ENCODE measurements at regions not wholly inside any gene's neighbourhood (a gene's known extent, or its start where the extent isn't known, plus 50 kb on each side); places are given as distances from the start of the nearest gene placed in this dataset.

DNA sequence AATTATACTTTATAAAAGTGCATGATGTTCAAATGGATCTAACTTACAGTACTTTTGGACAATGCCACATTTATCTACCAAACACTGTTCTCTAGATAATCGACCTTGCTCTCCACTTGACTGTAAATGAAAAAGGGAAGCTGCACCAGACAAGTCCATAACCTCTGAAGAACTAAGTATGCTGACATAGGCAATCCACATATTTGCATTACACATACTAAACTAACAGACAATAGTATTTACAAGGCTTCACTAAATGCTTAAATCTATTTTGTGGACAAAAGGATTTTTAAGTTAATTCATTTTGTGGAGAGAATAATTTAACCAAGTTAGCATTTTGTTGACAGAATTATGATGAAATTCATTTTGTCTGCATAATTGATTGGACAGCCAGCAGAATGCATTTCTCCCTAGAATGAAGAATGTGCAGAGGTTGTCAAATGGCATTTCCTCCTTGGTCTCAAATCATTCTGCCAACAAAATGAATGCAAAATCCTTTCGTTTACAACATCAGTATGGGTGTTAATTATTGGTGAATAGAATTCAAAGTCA lies 520.9 kb downstream of the CPS1 start:
- no peak overlapping the region for H3K27ac ChIP-seq (ENCODE audit: low read depth, low read length, poor library complexity, severe bottlenecking)

GRCh38 chr2:211084352-211084751 lies 528.0 kb downstream of the CPS1 start:
- Histone ChIP-seq H3K27ac (ENCODE audit: low read depth, low read length, poor library complexity, severe bottlenecking) (no peak overlapping the region), H3K9me2 (ENCODE audit: insufficient read depth, low read length) (no peaks in the 10 kb centered on the region), H3K36me3 (ENCODE audit: insufficient read depth, low read length) (no peaks in the 10 kb centered on the region), H2AFZ (ENCODE audit: low read length) (no peak overlapping the region), H3K9me3 (ENCODE audit: low read length) (no peaks in the 10 kb centered on the region), H4K20me1 (ENCODE audit: insufficient read depth, low read length) (no peaks in the 10 kb centered on the region), H3K4me2 (ENCODE audit: low read length) (no peak overlapping the region), H3K79me2 (ENCODE audit: insufficient read depth, low read depth, low read length) (no peaks in the 10 kb centered on the region), H3K4me3 (ENCODE audit: low read depth, low read length, poor library complexity, severe bottlenecking) (no peak overlapping the region), H3K4me1 (ENCODE audit: insufficient read depth, low read length, poor library complexity, severe bottlenecking) (no peaks in the 10 kb centered on the region)
- intact Hi-C loops (cut with micrococcal nuclease; ENCODE audit: unreplicated experiment), result loop anchor here (2.0 kb wide), 1 partner anchor 1482 kb away; no protein-coding TSS in a partner anchor
- no peak for TF ChIP-seq EZH2phosphoT487 (IDR thresholded peaks at IDR 0.05; ENCODE audit: borderline replicate concordance, low read depth, low read length)
- TF ChIP-seq, protein P1, sequence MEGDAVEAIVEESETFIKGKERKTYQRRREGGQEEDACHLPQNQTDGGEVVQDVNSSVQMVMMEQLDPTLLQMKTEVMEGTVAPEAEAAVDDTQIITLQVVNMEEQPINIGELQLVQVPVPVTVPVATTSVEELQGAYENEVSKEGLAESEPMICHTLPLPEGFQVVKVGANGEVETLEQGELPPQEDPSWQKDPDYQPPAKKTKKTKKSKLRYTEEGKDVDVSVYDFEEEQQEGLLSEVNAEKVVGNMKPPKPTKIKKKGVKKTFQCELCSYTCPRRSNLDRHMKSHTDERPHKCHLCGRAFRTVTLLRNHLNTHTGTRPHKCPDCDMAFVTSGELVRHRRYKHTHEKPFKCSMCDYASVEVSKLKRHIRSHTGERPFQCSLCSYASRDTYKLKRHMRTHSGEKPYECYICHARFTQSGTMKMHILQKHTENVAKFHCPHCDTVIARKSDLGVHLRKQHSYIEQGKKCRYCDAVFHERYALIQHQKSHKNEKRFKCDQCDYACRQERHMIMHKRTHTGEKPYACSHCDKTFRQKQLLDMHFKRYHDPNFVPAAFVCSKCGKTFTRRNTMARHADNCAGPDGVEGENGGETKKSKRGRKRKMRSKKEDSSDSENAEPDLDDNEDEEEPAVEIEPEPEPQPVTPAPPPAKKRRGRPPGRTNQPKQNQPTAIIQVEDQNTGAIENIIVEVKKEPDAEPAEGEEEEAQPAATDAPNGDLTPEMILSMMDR (conservative IDR thresholded peaks at IDR 0.05; ENCODE audit: low read length), result no peak
- ChIA-PET CTCF (ENCODE audit: unreplicated experiment) (no interaction called here), POLR2A (no interaction called here)
- BruUV-seq (replicated peaks), result no TSS peak
- no peak for DNase-seq (ENCODE audit: low spot score)

More for the DNA sequence above, 520.9 kb downstream of the CPS1 start:
- DNase-seq (ENCODE audit: low spot score), result no peak
- Histone ChIP-seq H3K9me2 (ENCODE audit: insufficient read depth, low read length) (no peaks in the 10 kb centered on the region), H3K36me3 (ENCODE audit: insufficient read depth, low read length) (no peaks in the 10 kb centered on the region), H3K9me3 (ENCODE audit: low read length) (no peaks in the 10 kb centered on the region), H2AFZ (ENCODE audit: low read length) (no peak overlapping the region), H3K4me1 (ENCODE audit: insufficient read depth, low read length, poor library complexity, severe bottlenecking) (no peaks in the 10 kb centered on the region), H4K20me1 (ENCODE audit: insufficient read depth, low read length) (no peaks in the 10 kb centered on the region), H3K79me2 (ENCODE audit: insufficient read depth, low read depth, low read length) (no peaks in the 10 kb centered on the region), H3K4me3 (ENCODE audit: low read depth, low read length, poor library complexity, severe bottlenecking) (no peak overlapping the region), H3K4me2 (ENCODE audit: low read length) (no peak overlapping the region)
- POLR2A ChIA-PET, result interaction anchor here (0.7 to 1.5 kb wide), 2 partner anchors 12 to 19 kb away, joined by 3 to 4 read pairs; no protein-coding TSS in a partner anchor
- BruUV-seq (replicated peaks), result no TSS peak
- no peak for TF ChIP-seq EZH2phosphoT487 (IDR thresholded peaks at IDR 0.05; ENCODE audit: borderline replicate concordance, low read depth, low read length)
- TF ChIP-seq, protein P1 (conservative IDR thresholded peaks at IDR 0.05; ENCODE audit: low read length), result no peak
- intact Hi-C loops (cut with micrococcal nuclease; ENCODE audit: unreplicated experiment), result no loop called here
- CTCF ChIA-PET (ENCODE audit: unreplicated experiment), result no interaction called here

DNA sequence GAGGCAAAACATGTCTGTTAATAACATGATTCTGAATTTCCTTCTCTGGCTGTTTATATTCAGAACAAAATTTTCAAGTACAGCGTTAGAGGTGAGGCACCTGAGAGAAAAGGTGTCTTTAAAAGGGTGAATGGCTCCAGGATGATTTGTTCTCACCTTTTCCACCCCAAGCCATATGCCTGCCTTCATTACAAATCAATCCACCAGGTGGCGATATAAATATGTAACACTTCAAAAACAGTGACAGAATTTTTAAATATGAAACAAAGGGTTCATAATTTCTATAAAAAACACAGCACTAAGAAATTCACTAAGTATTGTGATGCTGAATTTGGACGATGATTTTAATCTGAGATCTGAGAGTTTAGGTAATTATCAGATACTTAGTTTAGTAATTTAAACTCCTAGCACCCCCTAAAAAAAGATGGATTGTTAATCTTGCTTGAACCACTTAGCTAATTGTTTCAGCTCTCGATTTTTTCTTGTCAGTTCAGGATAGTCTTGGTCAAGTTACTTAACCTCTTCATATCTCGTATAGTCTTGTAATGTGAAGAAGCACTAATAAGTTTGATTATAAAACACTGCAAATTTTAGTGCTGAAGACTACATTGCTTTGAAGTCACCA lies 528.8 kb downstream of the CPS1 start:
- Histone ChIP-seq H3K4me3 (ENCODE audit: low read depth, low read length, poor library complexity, severe bottlenecking) (no peak overlapping the region), H3K4me2 (ENCODE audit: low read length) (no peak overlapping the region), H3K9me3 (ENCODE audit: low read length) (no peaks in the 10 kb centered on the region), H4K20me1 (ENCODE audit: insufficient read depth, low read length) (no peaks in the 10 kb centered on the region), H3K4me1 (ENCODE audit: insufficient read depth, low read length, poor library complexity, severe bottlenecking) (no peaks in the 10 kb centered on the region), H3K79me2 (ENCODE audit: insufficient read depth, low read depth, low read length) (no peaks in the 10 kb centered on the region), H3K36me3 (ENCODE audit: insufficient read depth, low read length) (no peaks in the 10 kb centered on the region), H2AFZ (ENCODE audit: low read length) (no peak overlapping the region), H3K9me2 (ENCODE audit: insufficient read depth, low read length) (no peaks in the 10 kb centered on the region), H3K27ac (ENCODE audit: low read depth, low read length, poor library complexity, severe bottlenecking) (no peak overlapping the region)
- DNase-seq (ENCODE audit: low spot score), result peak; percentile 40
- intact Hi-C loops (cut with micrococcal nuclease; ENCODE audit: unreplicated experiment), result loop anchor here (2.0 to 5.0 kb wide), 2 partner anchors 72 to 1482 kb away; no protein-coding TSS in a partner anchor
- ChIA-PET POLR2A (interaction anchor here (0.6 kb wide), 1 partner anchor 31 kb away, joined by 3 read pairs; no protein-coding TSS in a partner anchor), CTCF (ENCODE audit: unreplicated experiment) (no interaction called here)
- no TSS peak for BruUV-seq (replicated peaks)
- TF ChIP-seq, protein P1 (conservative IDR thresholded peaks at IDR 0.05; ENCODE audit: low read length), result peak; percentile 90
- no peak for TF ChIP-seq EZH2phosphoT487 (IDR thresholded peaks at IDR 0.05; ENCODE audit: borderline replicate concordance, low read depth, low read length)
